Natural killer cell (primary cell): ENCODE measurements at regions not wholly inside any gene's neighbourhood (a gene's known extent, or its start where the extent isn't known, plus 50 kb on each side); places are given as distances from the start of the nearest gene placed in this dataset.

Source experiments
- ATAC-seq, 3 donors: fragments of 150-1000 bp in 2 of 3; fragments of 200-7000 bp in 1 of 3; cut with Tn5 transposase; 1 replicate in 1 of 3; 2 replicates in 2 of 3; pipeline ENCODE4 v1.10.0; 2021; ENCODE audit warnings: mild to moderate bottlenecking in 2 of 3, moderate library complexity in 2 of 3
- DNase-seq, 2 donors: peaks; one replicate each; pipeline versions ENCODE4 v3.0.0 to v3.0.0-alpha.2; 2013 to 2021; ENCODE audit warnings: mixed read lengths in 1 of 2
- H3K27ac ChIP-seq: one replicate; pipeline ENCODE4 v1.5.1; 2013; ENCODE audit warnings: mild to moderate bottlenecking, low read length
- H3K27me3 ChIP-seq: one replicate; pipeline ENCODE4 v1.6.1; 2013; ENCODE audit warnings: low read length; ENCODE audit not compliant: control insufficient read depth, insufficient read depth
- H3K36me3 ChIP-seq: one replicate; pipeline ENCODE4 v1.6.1; 2013; ENCODE audit warnings: low read length; ENCODE audit not compliant: control insufficient read depth, insufficient read depth
- H3K4me1 ChIP-seq: one replicate; pipeline ENCODE4 v1.6.1; 2013; ENCODE audit warnings: low read length; ENCODE audit not compliant: control insufficient read depth, insufficient read depth
- H3K4me3 ChIP-seq: one replicate; pipeline ENCODE4 v1.5.1; 2013; ENCODE audit warnings: low read length
- H3K9me3 ChIP-seq: one replicate; pipeline ENCODE4 v1.6.1; 2013; ENCODE audit warnings: low read length; ENCODE audit not compliant: control insufficient read depth, insufficient read depth
- H3K27ac Mint-ChIP-seq, 2 donors: one replicate each; pipeline ENCODE4 v1.8.0; 2022; ENCODE audit warnings: mild to moderate bottlenecking in 2 of 2, mixed read lengths in 2 of 2, moderate library complexity in 1 of 2
- H3K27me3 Mint-ChIP-seq, 2 donors: one replicate each; pipeline ENCODE4 v1.8.0; 2022; ENCODE audit warnings: low read depth in 2 of 2, mixed read lengths in 2 of 2
- H3K36me3 Mint-ChIP-seq: one replicate; pipeline ENCODE4 v1.8.0; 2022; ENCODE audit warnings: mixed read lengths
- H3K4me1 Mint-ChIP-seq, 2 donors: one replicate each; pipeline ENCODE4 v1.8.0; 2022; ENCODE audit warnings: mixed read lengths in 2 of 2
- H3K4me3 Mint-ChIP-seq: one replicate; pipeline ENCODE4 v1.8.0; 2022; ENCODE audit warnings: mild to moderate bottlenecking, moderate library complexity, mixed read lengths
- H3K9me3 Mint-ChIP-seq, 2 donors: one replicate each; pipeline ENCODE4 v1.8.0; 2022; ENCODE audit warnings: mixed read lengths in 2 of 2
- CTCF ChIP-seq: fragments of 200-600 bp; IDR thresholded peaks from one replicate; pipeline ENCODE4 v1.8.0; 2022; ENCODE audit warnings: antibody characterized with exemption
- WGBS: methylation state at CpG from one replicate; pipeline ENCODE4 v1.1.7; 2013; ENCODE audit warnings: missing lambda C conversion rate; ENCODE audit not compliant: insufficient coverage; 5-methylcytosine and 5-hydroxymethylcytosine counted together
- intact Hi-C: fragments of 100-400 bp; cut with micrococcal nuclease; formaldehyde crosslinking; loops from one replicate; pipeline ENCODE4 v1.14.2; 2022

DNA sequence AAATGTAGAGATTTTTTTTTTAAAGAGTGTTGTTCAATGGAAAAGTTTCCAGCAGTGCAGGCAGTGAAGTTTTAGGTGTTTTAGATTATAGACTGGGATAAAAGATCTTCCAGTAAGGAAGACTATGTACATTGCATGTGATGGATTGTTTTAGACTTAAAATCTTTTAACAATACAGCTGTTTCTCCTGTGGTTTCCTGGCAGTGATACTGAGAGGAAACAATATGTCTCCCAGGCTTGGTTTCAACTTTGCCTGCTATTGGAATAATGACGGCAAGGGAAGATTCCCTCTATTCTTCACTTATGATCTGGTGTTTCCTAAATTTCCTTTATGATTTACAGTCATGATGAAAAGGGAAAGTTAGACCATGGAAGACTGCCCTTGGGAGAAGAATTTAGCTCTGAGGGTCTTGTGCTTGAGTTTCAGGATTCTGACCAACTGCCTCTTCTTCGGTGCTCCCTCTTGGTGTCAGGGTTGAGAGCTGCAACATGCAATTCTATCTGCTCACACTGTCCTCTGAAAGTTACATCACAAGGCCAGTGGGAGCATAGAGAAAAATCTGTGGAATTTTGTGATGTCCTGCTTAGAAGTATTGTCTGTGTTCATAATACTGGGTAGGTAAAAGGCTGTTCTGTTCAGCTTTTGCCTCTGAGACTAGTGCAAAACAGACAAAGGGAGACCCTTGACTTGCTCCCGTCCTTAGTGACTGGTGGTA is 262.8 kb upstream of the MAN1A1 start:
- Mint-ChIP-seq H3K27ac (no peak overlapping the region), H3K4me1 (no peaks in the 10 kb centered on the region), H3K36me3 (no peaks in the 10 kb centered on the region), H3K27me3 (no peaks in the 10 kb centered on the region), H3K9me3 (no peaks in the 10 kb centered on the region), H3K4me3 (no peak overlapping the region)
- intact Hi-C loops: no loop called here
- H3K4me1 ChIP-seq: no peaks in the 10 kb centered on the region
- no peak overlapping the region for H3K4me3 ChIP-seq
- no peaks in the 10 kb centered on the region for H3K36me3 ChIP-seq
- no peak for DNase-seq
- H3K27me3 ChIP-seq: no peaks in the 10 kb centered on the region
- H3K27ac ChIP-seq: no peak overlapping the region
- WGBS: 92% methylated on average over 2 of the region's 3 CpGs
- H3K9me3 ChIP-seq: no peaks in the 10 kb centered on the region
- no peak for TF ChIP-seq CTCF
- ATAC-seq: no peak

- Mint-ChIP-seq H3K4me3 (no peak overlapping the region), H3K27me3 (no peaks in the 10 kb centered on the region), H3K4me1 (no peaks in the 10 kb centered on the region), H3K27ac (no peak overlapping the region), H3K9me3 (no peaks in the 10 kb centered on the region), H3K36me3 (no peaks in the 10 kb centered on the region)
- Histone ChIP-seq H3K27me3 (no peaks in the 10 kb centered on the region), H3K4me1 (no peaks in the 10 kb centered on the region), H3K9me3 (no peaks in the 10 kb centered on the region), H3K36me3 (no peaks in the 10 kb centered on the region), H3K27ac (no peak overlapping the region), H3K4me3 (no peak overlapping the region)
- no peak for DNase-seq
- intact Hi-C loops: no loop called here
- TF ChIP-seq CTCF: no peak
- 90% methylated on average over 1 of the region's 1 CpG for WGBS
- ATAC-seq: no peak
Observed at GRCh38 chr6:119610754-119611153, 261.2 kb upstream of the MAN1A1 start.

DNA sequence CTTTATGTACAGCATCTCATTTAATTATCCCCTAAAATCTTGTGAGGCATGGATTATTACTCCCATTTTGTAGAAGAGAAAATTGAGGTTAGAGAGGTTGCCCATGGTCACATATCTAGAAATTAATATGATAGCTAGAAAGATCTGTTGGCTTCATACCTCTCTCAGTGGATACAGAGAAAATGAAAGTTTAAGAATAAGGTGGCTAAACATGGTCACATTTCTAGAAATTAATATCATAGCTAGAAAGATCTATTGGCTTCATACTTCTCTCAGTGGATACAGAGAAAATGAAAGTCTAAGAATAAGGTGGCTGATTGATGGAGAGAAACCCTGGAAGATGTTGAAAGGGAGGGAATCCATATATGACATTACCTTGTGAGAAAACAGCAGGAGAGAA is 260.7 kb upstream of the MAN1A1 start:
- Mint-ChIP-seq H3K9me3 (no peaks in the 10 kb centered on the region), H3K36me3 (no peaks in the 10 kb centered on the region), H3K4me1 (no peaks in the 10 kb centered on the region), H3K27ac (no peak overlapping the region), H3K4me3 (no peak overlapping the region), H3K27me3 (no peaks in the 10 kb centered on the region)
- no peaks in the 10 kb centered on the region for H3K4me1 ChIP-seq
- no peak for ATAC-seq
- no peaks in the 10 kb centered on the region for H3K36me3 ChIP-seq
- no peak for TF ChIP-seq CTCF
- DNase-seq: no peak
- intact Hi-C loops: no loop called here
- H3K27ac ChIP-seq: no peak overlapping the region
- no peaks in the 10 kb centered on the region for H3K9me3 ChIP-seq
- H3K27me3 ChIP-seq: no peaks in the 10 kb centered on the region
- H3K4me3 ChIP-seq: no peak overlapping the region

DNA sequence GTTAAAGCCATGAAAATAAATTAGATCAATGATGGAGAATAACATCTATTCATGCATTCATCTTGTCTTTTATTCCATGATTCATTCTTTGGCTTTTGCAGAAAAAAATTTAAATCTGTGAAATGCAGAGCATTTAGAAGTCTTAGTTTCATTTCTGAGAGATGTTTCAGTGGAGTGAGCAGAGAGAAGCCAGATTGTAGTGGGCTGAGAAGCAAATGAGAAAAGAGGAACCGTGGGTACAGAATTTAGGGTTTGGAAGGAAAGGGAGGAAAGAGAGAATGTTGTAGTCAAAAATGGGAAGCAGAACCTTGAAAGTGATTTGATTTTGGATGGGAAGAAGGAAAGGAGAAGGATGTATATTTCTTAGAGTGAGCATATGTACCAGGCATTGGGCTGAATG is 260.3 kb upstream of the MAN1A1 start:
- Histone ChIP-seq H3K27ac (no peak overlapping the region), H3K9me3 (no peaks in the 10 kb centered on the region), H3K27me3 (no peaks in the 10 kb centered on the region), H3K36me3 (no peaks in the 10 kb centered on the region), H3K4me3 (no peak overlapping the region), H3K4me1 (no peaks in the 10 kb centered on the region)
- H3K4me3 Mint-ChIP-seq: no peak overlapping the region
- no peak overlapping the region for H3K27ac Mint-ChIP-seq
- no peaks in the 10 kb centered on the region for H3K9me3 Mint-ChIP-seq
- WGBS: 24% methylated on average over 1 of the region's 1 CpG
- no peaks in the 10 kb centered on the region for H3K4me1 Mint-ChIP-seq
- TF ChIP-seq CTCF: no peak
- no peaks in the 10 kb centered on the region for H3K36me3 Mint-ChIP-seq
- intact Hi-C loops: no loop called here
- H3K27me3 Mint-ChIP-seq: no peaks in the 10 kb centered on the region
- ATAC-seq (no peak), DNase-seq (no peak)
